ENCODE measurements at regions not wholly inside any gene's neighbourhood (a gene's known extent, or its start where the extent isn't known, plus 50 kb on each side); places are given as distances from the start of the nearest gene placed in this dataset.

GRCh38 chr18:30387401-30387800 is 655.1 kb downstream of the DSC3 start:
- TF ChIP-seq GATA2 (IDR thresholded peaks at IDR 0.05; ENCODE audit: low read depth, low read length) (no peak), GATA3 (IDR thresholded peaks at IDR 0.05; ENCODE audit: low read depth, low read length) (no peak)

DNA sequence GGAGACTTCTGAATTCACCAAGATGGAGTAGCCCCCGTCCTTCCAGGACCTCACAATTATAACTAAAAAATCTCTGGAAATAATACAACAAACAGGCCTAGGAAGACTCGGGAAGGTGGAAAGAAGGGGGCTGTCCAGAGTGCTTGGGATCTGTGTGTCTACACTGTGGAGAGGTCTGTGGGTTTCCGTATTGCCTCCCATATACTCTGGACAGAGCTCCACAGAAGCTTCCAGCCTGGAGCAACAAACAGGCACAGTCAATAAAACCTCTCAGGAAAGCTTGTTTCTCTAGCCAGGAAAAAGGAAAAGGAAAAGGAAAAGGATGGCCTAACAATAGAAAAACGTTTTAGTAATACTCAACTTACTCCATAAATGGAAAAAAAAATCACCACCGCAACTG is 655.9 kb downstream of the DSC3 start:
- TF ChIP-seq GATA2 (IDR thresholded peaks at IDR 0.05; ENCODE audit: low read depth, low read length): no peak

- no peak for TF ChIP-seq GATA2 (IDR thresholded peaks at IDR 0.05; ENCODE audit: low read depth, low read length)
- no peak for TF ChIP-seq GATA3 (IDR thresholded peaks at IDR 0.05; ENCODE audit: low read depth, low read length)
Observed at GRCh38 chr18:30385684-30386083, 656.9 kb downstream of the DSC3 start.

GRCh38 chr18:30381826-30382225 is 660.7 kb downstream of the DSC3 start:
- TF ChIP-seq GATA2 (IDR thresholded peaks at IDR 0.05; ENCODE audit: low read depth, low read length) (no peak), GATA3 (IDR thresholded peaks at IDR 0.05; ENCODE audit: low read depth, low read length) (no peak)

DNA sequence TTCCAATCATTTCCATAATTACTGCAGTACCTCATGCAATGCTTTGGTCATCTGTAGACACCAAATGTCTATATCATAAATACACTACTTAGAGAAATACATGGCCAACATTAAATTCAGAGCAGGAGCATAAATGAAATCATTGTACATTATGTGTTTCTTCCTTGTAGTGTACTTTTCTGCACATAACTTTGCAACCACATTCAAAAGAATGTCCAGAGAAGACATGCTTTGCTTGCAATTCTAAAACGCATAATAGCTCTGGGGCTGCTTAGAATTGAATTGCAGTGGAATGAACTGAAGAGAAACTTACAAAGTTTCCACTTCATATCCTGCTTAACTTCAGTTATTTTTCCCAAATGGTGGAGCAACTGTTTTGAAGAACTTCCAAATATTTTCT is 664.4 kb downstream of the DSC3 start:
- TF ChIP-seq GATA2 (IDR thresholded peaks at IDR 0.05; ENCODE audit: low read depth, low read length): no peak
- no peak for TF ChIP-seq GATA3 (IDR thresholded peaks at IDR 0.05; ENCODE audit: low read depth, low read length)

DNA sequence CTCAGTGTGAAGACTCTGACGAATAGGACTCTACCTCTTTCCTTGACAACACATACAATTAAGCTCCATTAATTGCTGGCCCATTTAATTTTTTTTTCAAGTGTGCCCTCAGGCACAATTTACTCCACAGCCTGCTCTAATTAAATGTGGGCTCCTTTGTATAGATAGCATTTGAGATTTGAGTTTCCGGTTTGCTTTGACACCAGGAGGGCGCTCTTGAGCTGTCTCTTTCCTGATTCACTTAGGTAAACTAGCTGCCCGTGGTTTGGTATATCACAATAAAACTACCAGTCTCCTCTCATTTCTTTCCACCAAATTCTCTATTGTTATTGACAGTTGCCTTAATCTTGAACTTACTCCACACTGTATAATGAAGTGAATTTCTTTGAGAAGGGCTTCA is 666.0 kb downstream of the DSC3 start:
- TF ChIP-seq GATA2 (IDR thresholded peaks at IDR 0.05; ENCODE audit: low read depth, low read length): no peak
- no peak for TF ChIP-seq GATA3 (IDR thresholded peaks at IDR 0.05; ENCODE audit: low read depth, low read length)

DNA sequence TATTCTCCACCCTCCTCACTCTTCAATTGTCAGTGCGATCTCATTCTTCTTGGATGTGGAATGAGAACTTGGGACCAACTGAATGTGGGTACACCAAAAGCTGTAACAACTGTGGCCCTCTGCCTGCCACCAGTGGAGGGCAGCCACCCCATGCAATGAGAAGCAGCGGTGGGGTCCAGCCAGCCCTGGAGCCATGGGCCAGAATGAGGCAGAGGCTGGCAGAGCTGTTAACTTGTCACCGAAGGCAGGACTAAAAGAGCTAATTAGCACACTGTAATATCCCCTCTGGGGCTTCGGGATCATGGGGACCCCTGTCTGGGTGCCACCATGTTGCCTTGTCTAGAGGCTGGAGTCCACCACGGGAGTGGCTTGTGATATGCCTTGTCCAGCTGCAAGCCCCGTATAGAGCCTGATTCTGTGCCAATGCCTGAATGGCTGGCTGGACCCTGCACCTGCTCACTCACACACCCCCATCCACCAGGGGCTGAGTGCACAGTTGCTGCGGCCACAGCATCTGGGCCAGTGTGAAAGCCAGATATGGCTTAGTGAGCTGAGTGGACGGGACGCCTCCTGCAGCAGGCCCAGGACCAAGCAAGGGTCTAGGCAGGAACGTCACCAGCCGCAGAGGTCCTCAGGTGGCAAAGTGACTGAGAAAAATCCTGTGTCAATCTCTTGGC is 680.5 kb downstream of the DSC3 start:
- no peak for TF ChIP-seq GATA3 (IDR thresholded peaks at IDR 0.05; ENCODE audit: low read depth, low read length)
- no peak for TF ChIP-seq GATA2 (IDR thresholded peaks at IDR 0.05; ENCODE audit: low read depth, low read length)

- TF ChIP-seq GATA3 (IDR thresholded peaks at IDR 0.05; ENCODE audit: low read depth, low read length) (no peak), GATA2 (IDR thresholded peaks at IDR 0.05; ENCODE audit: low read depth, low read length) (no peak)
Observed at GRCh38 chr18:30359521-30359920, 683.0 kb downstream of the DSC3 start.

DNA sequence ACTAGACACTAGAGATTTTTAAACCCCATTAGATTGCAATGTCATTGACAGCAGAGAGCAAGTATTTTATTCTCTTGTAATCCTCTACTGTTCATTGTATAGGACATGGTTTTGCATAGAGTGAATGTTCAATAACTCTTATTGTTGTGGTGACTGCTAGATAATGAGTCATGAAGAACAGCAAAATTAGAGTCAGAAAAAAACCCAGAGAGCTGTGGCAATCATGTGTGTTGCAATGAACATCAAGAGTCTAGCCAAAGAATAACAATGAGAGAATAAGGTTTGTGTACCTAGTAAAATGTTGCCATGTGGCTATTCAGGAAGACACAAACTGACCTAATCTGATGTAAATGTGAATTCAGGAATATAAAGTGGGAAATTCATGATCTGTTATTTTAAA is 684.0 kb downstream of the DSC3 start:
- TF ChIP-seq GATA2 (IDR thresholded peaks at IDR 0.05; ENCODE audit: low read depth, low read length) (no peak), GATA3 (IDR thresholded peaks at IDR 0.05; ENCODE audit: low read depth, low read length) (no peak)

- TF ChIP-seq GATA3 (IDR thresholded peaks at IDR 0.05; ENCODE audit: low read depth, low read length): no peak
- TF ChIP-seq GATA2 (IDR thresholded peaks at IDR 0.05; ENCODE audit: low read depth, low read length): no peak
Observed at GRCh38 chr18:30352551-30353168, 689.9 kb downstream of the DSC3 start.

DNA sequence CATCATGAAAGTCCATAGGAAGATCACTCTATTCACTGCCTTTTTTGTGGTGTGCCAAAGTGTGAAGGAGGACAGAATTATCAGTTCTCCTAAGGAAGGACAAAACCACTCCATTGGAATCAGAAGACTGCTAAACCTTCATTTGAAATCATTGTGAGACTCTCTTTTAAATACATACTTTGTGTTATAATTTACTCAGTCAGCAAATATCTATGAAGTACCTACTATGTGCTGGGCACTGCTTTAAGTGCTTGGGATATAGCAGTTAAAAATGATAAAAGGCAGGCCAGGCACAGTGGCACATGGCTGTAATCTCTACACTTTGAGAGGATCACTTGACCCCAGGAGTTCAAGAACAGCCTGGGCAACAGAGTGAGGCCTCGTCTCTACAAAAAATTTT is 692.3 kb downstream of the DSC3 start:
- TF ChIP-seq GATA2 (IDR thresholded peaks at IDR 0.05; ENCODE audit: low read depth, low read length) (no peak), GATA3 (IDR thresholded peaks at IDR 0.05; ENCODE audit: low read depth, low read length) (no peak)

DNA sequence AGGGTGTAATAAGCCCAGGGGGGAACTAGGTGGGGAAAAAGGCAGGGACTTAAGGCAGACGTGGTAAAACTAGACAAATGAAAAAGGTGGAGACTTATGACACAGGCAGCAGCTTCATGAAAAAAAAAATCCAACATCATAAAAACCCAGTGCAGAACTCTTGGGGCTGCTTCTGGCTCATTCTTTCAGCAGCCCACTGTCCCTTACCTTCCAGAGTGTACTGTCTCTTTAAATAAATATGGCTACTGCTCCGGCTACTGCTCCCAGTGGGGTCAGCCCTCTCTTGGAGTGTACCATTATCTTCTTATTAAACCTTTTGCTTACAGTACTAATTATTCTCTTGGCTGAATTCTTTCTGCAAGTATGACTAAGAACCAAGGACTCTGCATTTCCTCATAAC is 699.5 kb downstream of the DSC3 start:
- TF ChIP-seq GATA3 (IDR thresholded peaks at IDR 0.05; ENCODE audit: low read depth, low read length): no peak
- no peak for TF ChIP-seq GATA2 (IDR thresholded peaks at IDR 0.05; ENCODE audit: low read depth, low read length)

- no peak for TF ChIP-seq GATA2 (IDR thresholded peaks at IDR 0.05; ENCODE audit: low read depth, low read length)
- TF ChIP-seq GATA3 (IDR thresholded peaks at IDR 0.05; ENCODE audit: low read depth, low read length): no peak
Observed at GRCh38 chr18:30342675-30343074, 699.9 kb downstream of the DSC3 start.

DNA sequence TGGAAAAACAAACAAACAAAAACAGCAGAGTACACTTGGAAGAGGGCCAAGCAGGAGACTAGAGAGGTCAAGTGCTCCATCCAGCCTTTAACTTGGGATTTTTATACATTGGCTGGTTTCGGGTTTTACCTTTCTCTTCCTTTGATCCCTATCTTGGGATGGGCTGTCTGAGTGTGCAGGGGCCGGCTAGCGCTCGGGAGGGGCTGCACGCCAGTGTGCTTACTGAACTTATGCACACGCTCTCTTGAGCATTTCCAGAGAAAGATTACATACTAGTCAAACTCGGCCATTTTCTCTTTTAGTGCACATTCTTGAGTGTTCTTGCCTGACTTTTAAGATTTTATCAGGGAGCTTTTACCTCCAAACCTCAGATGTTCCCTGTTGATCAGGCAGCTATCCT is 707.8 kb downstream of the DSC3 start:
- no peak for TF ChIP-seq GATA2 (IDR thresholded peaks at IDR 0.05; ENCODE audit: low read depth, low read length)
- no peak for TF ChIP-seq GATA3 (IDR thresholded peaks at IDR 0.05; ENCODE audit: low read depth, low read length)

DNA sequence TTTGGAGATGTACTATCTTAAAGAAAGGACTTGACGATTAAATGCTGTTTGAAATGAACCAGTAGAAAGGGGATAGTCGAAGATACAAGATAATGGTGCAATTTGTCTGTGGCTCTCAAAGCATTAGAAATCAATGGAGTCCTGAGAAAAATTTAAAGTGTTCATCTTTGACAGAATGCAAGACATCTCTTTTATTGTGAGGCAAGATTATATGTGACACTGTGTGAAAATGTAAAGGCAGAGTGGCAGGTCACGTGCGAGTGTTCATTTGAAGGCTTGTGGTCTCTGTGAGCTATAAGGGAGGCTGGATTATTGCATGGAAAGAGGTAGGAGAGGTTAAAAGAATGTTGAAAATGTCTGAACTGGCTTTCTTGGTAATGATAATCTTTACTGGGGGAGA is 709.2 kb downstream of the DSC3 start:
- TF ChIP-seq GATA3 (IDR thresholded peaks at IDR 0.05; ENCODE audit: low read depth, low read length) (no peak), GATA2 (IDR thresholded peaks at IDR 0.05; ENCODE audit: low read depth, low read length) (no peak)

Measured in SH-SY5Y (cell line).